HG03066 (cell line): ENCODE measurements at regions not wholly inside any gene's neighbourhood (a gene's known extent, or its start where the extent isn't known, plus 50 kb on each side); places are given as distances from the start of the nearest gene placed in this dataset.
A peak's percentile ranks its signal among the peaks of the same experiment; 100 is the strongest.

Source experiments
- ATAC-seq: cut with Tn5 transposase; IDR thresholded peaks from one replicate; pipeline ENCODE4 v1.9.1; 2021; ENCODE audit warnings: low read depth; ENCODE audit not compliant: unreplicated experiment

GRCh38 chr18:42184685-42185477, 229.8 kb downstream of the PIK3C3 start:
- no peak for ATAC-seq

GRCh38 chr18:42185486-42185885, 230.5 kb downstream of the PIK3C3 start:
- no peak for ATAC-seq

GRCh38 chr18:42187611-42188380, 232.8 kb downstream of the PIK3C3 start:
- ATAC-seq = peak; percentile 54

- no peak for ATAC-seq
These were observed 235.6 kb downstream of the PIK3C3 start for GRCh38 chr18:42190643-42191042.

- ATAC-seq = no peak
These were observed 237.5 kb downstream of the PIK3C3 start for GRCh38 chr18:42192251-42193248.

- no peak for ATAC-seq
These were observed 241.6 kb downstream of the PIK3C3 start for GRCh38 chr18:42196651-42197050.

- no peak for ATAC-seq
These were observed 246.1 kb downstream of the PIK3C3 start for GRCh38 chr18:42201137-42201536.

GRCh38 chr18:42211201-42211600, 256.2 kb downstream of the PIK3C3 start:
- no peak for ATAC-seq

GRCh38 chr18:42222557-42222956, 267.5 kb downstream of the PIK3C3 start:
- ATAC-seq = no peak

- ATAC-seq = no peak
These were observed 273.5 kb downstream of the PIK3C3 start for GRCh38 chr18:42228581-42228980.

GRCh38 chr18:42229211-42230210, 274.5 kb downstream of the PIK3C3 start:
- peak; percentile 97 for ATAC-seq

GRCh38 chr18:42230636-42231035, 275.6 kb downstream of the PIK3C3 start:
- ATAC-seq = no peak

GRCh38 chr18:42231284-42231683, 276.2 kb downstream of the PIK3C3 start:
- no peak for ATAC-seq

GRCh38 chr18:42231796-42232195, 276.8 kb downstream of the PIK3C3 start:
- no peak for ATAC-seq

- no peak for ATAC-seq
These were observed 278.9 kb downstream of the PIK3C3 start for GRCh38 chr18:42233908-42234307.

- no peak for ATAC-seq
These were observed 287.7 kb downstream of the PIK3C3 start for GRCh38 chr18:42242758-42243157.

- no peak for ATAC-seq
These were observed 290.1 kb downstream of the PIK3C3 start for GRCh38 chr18:42245137-42245536.

GRCh38 chr18:42255908-42256765, 301.1 kb downstream of the PIK3C3 start:
- no peak for ATAC-seq
